Neuronal stem cell (in vitro differentiated cells): ENCODE measurements at regions not wholly inside any gene's neighbourhood (a gene's known extent, or its start where the extent isn't known, plus 50 kb on each side); places are given as distances from the start of the nearest gene placed in this dataset.

Source experiments
- DNase-seq: peaks from one replicate; pipeline ENCODE4 v3.0.0-alpha.2; 2013; ENCODE audit warnings: low spot score
- H2AFZ ChIP-seq: one replicate; pipeline ENCODE4 v1.6.1; 2013; ENCODE audit warnings: mild to moderate bottlenecking, low read length, inconsistent platforms
- H2AK5ac ChIP-seq: 2 replicates; pipeline ENCODE4 v1.6.1; 2013; ENCODE audit warnings: low read depth, mild to moderate bottlenecking, inconsistent platforms, low read length, moderate library complexity, mixed read lengths
- H2BK120ac ChIP-seq: 2 replicates; pipeline ENCODE4 v1.6.1; 2013; ENCODE audit warnings: low read depth, mild to moderate bottlenecking, inconsistent platforms, low read length, moderate library complexity, mixed read lengths
- H2BK12ac ChIP-seq: one replicate; pipeline ENCODE4 v1.6.1; 2013; ENCODE audit warnings: low read length, inconsistent platforms
- H2BK15ac ChIP-seq: 2 replicates; pipeline ENCODE4 v1.6.1; 2013; ENCODE audit warnings: mild to moderate bottlenecking, low read length, inconsistent platforms, mixed read lengths
- H2BK5ac ChIP-seq: one replicate; pipeline ENCODE4 v1.6.1; 2013; ENCODE audit warnings: inconsistent platforms, mild to moderate bottlenecking, low read length, moderate library complexity
- H3K14ac ChIP-seq: one replicate; pipeline ENCODE4 v1.6.1; 2013; ENCODE audit warnings: low read length, inconsistent platforms
- H3K18ac ChIP-seq: 2 replicates; pipeline ENCODE4 v1.6.1; 2013; ENCODE audit warnings: low read length, inconsistent platforms
- H3K23ac ChIP-seq: 2 replicates; pipeline ENCODE4 v1.6.1; 2013; ENCODE audit warnings: low read depth, mild to moderate bottlenecking, mixed read lengths, low read length, inconsistent platforms; ENCODE audit not compliant: poor library complexity
- H3K27ac ChIP-seq: replicated peaks from 3 replicates; pipeline ENCODE4 v1.5.1; 2013; ENCODE audit warnings: low read length, inconsistent platforms
- H3K27me3 ChIP-seq, 3 experiments: 2 replicates each; pipeline ENCODE4 v1.6.1; 2013; ENCODE audit warnings: low read length in 3 of 3, mild to moderate bottlenecking in 2 of 3, inconsistent platforms in 1 of 3, low read depth in 1 of 3, mixed read lengths in 1 of 3, moderate library complexity in 1 of 3; ENCODE audit not compliant: control insufficient read depth in 3 of 3, insufficient read depth in 3 of 3
- H3K36me3 ChIP-seq, 2 donors: replicated peaks in 1 of 2; 2 replicates each; pipeline ENCODE4 v1.6.1; 2013; ENCODE audit warnings: low read length in 2 of 2; ENCODE audit not compliant: control insufficient read depth in 2 of 2, insufficient read depth in 2 of 2
- H3K4ac ChIP-seq: 2 replicates; pipeline ENCODE4 v1.6.1; 2013; ENCODE audit warnings: inconsistent platforms, mild to moderate bottlenecking, low read length, moderate library complexity
- H3K4me1 ChIP-seq, 2 donors: 1 replicate in 1 of 2; 2 replicates in 1 of 2; pipeline ENCODE4 v1.6.1; 2013; ENCODE audit warnings: low read length in 2 of 2, low read depth in 1 of 2; ENCODE audit not compliant: control insufficient read depth in 2 of 2, insufficient read depth in 1 of 2
- H3K4me2 ChIP-seq: one replicate; pipeline ENCODE4 v1.6.1; 2013; ENCODE audit warnings: mild to moderate bottlenecking, low read length, inconsistent platforms; ENCODE audit not compliant: insufficient read depth, poor library complexity, severe bottlenecking
- H3K4me3 ChIP-seq, 2 donors: 2 replicates each; pipeline ENCODE4 v1.5.1; 2013; ENCODE audit warnings: low read length in 2 of 2, mild to moderate bottlenecking in 2 of 2, inconsistent platforms in 1 of 2, moderate library complexity in 1 of 2
- H3K79me1 ChIP-seq: one replicate; pipeline ENCODE4 v1.6.1; 2013; ENCODE audit warnings: low read depth, mild to moderate bottlenecking, inconsistent platforms, low read length, moderate library complexity
- H3K9ac ChIP-seq: one replicate; pipeline ENCODE4 v1.6.1; 2013; ENCODE audit warnings: mild to moderate bottlenecking, low read depth, low read length, inconsistent platforms; ENCODE audit not compliant: poor library complexity
- H3K9me3 ChIP-seq, 2 donors: replicated peaks in 1 of 2; 2 replicates each; pipeline versions ENCODE3 to v1.6.1; 2013; ENCODE audit warnings: low read length in 2 of 2, mild to moderate bottlenecking in 2 of 2, inconsistent platforms in 1 of 2, low read depth in 1 of 2, mixed read lengths in 1 of 2, moderate library complexity in 1 of 2; ENCODE audit not compliant: control insufficient read depth in 2 of 2, insufficient read depth in 1 of 2
- H4K8ac ChIP-seq: one replicate; pipeline ENCODE4 v1.6.1; 2013; ENCODE audit warnings: low read depth, mild to moderate bottlenecking, inconsistent platforms, low read length, moderate library complexity
- H4K91ac ChIP-seq: one replicate; pipeline ENCODE4 v1.6.1; 2013; ENCODE audit warnings: low read length, low read depth, mild to moderate bottlenecking, inconsistent platforms; ENCODE audit not compliant: poor library complexity
- WGBS, 2 donors: extraction: QIAGEN DNeasy Blood & Tissue Kit; methylation state at CpG; one replicate each; pipeline ENCODE4 v1.1.7; 2013; ENCODE audit warnings: missing lambda C conversion rate in 2 of 2, mixed read lengths in 1 of 2; ENCODE audit not compliant: insufficient read length in 2 of 2, insufficient replicate concordance in 1 of 2; ENCODE audit errors: extremely low coverage in 2 of 2; 5-methylcytosine and 5-hydroxymethylcytosine counted together

DNA sequence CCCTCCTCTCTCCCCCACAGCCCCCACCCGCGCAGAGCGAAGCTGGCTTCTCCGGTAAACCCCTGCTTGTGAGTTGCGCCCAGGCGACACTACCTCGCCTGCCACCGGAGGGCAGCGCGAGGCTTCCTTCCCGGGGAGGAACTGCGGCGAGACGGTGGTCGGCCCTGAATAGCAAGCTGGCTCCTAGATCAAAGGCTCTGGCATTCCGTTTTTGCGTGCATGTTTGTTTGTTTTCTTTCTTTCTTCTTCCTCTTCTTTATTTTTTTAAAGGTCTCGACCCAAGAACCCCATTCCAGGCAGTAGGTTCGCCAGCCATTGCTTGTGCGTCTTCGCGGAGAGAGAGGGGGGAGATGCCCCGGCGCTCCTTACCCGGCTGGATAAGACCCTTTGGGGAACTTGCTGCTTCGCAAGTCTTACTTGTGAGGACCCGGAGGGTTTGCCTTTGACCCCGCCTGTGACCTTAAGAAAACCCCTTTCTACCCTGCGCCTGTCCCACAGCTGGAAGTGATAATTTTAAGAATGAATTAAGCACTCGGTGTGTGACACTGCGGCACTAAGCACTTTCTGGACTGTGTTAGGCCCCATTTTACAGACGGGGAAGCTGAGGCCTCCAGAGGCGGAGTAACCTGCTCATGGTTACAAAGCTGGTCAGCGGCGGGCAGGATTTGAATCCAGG, 92.7 kb upstream of the SIRPA start:
- H2AK5ac ChIP-seq = no peak overlapping the region
- peaks cover 9 to 10% of the 10 kb centered on the region in 2 donors for H3K4me1 ChIP-seq
- no peak overlapping the region for H2BK5ac ChIP-seq
- H2AFZ ChIP-seq = peak overlapping the region; percentile 96
- H3K27ac ChIP-seq = no peak overlapping the region
- H3K14ac ChIP-seq = no peak overlapping the region
- peaks cover 0 to 34% (median 2%) of the 10 kb centered on the region in 3 experiments for H3K27me3 ChIP-seq
- peak overlapping the region; percentile 61 to 84 for H3K4me3 ChIP-seq
- no peaks in the 10 kb centered on the region for H3K36me3 ChIP-seq
- no peak overlapping the region for H3K4ac ChIP-seq
- H4K8ac ChIP-seq = no peak overlapping the region
- H2BK15ac ChIP-seq = no peak overlapping the region
- DNase-seq = peak; percentile 65
- H3K9ac ChIP-seq = no peak overlapping the region
- no peaks in the 10 kb centered on the region for H3K79me1 ChIP-seq
- H3K9me3 ChIP-seq = no peaks in the 10 kb centered on the region
- no peak overlapping the region for H3K18ac ChIP-seq
- no peak overlapping the region for H2BK120ac ChIP-seq
- no peak overlapping the region for H3K23ac ChIP-seq
- no peak overlapping the region for H2BK12ac ChIP-seq
- peak overlapping the region; percentile 82 for H3K4me2 ChIP-seq
- WGBS, 2 donors = no CpG with 5 or more reads among the region's 35 CpGs
- H4K91ac ChIP-seq = no peak overlapping the region

- H2BK120ac ChIP-seq = no peak overlapping the region
- H3K18ac ChIP-seq = no peak overlapping the region
- no peak overlapping the region for H3K14ac ChIP-seq
- H2BK15ac ChIP-seq = no peak overlapping the region
- no CpG with 5 or more reads among the region's 6 CpGs for WGBS, 2 donors
- H3K9ac ChIP-seq = no peak overlapping the region
- no peak overlapping the region for H2BK5ac ChIP-seq
- H3K79me1 ChIP-seq = no peaks in the 10 kb centered on the region
- peak overlapping the region; percentile 96 for H2AFZ ChIP-seq
- no peak overlapping the region for H4K8ac ChIP-seq
- no peak for DNase-seq
- H3K27ac ChIP-seq = no peak overlapping the region
- H3K4ac ChIP-seq = no peak overlapping the region
- peaks cover 9 to 10% of the 10 kb centered on the region in 2 donors for H3K4me1 ChIP-seq
- no peak overlapping the region for H2AK5ac ChIP-seq
- H3K4me3 ChIP-seq = no peak overlapping the region
- H3K27me3 ChIP-seq = peaks cover 0 to 28% (median 2%) of the 10 kb centered on the region in 3 experiments
- no peak overlapping the region for H4K91ac ChIP-seq
- no peak overlapping the region for H3K23ac ChIP-seq
- no peaks in the 10 kb centered on the region for H3K36me3 ChIP-seq
- H3K9me3 ChIP-seq = no peaks in the 10 kb centered on the region
- H3K4me2 ChIP-seq = peak overlapping the region; percentile 82
- H2BK12ac ChIP-seq = no peak overlapping the region
Measured at GRCh38 chr20:1801929-1802306, 93.3 kb upstream of the SIRPA start.

- no peak overlapping the region for H2AK5ac ChIP-seq
- no peak for DNase-seq
- no peak overlapping the region for H4K91ac ChIP-seq
- H3K36me3 ChIP-seq = no peaks in the 10 kb centered on the region
- no peak overlapping the region for H2BK5ac ChIP-seq
- no peak overlapping the region for H2BK15ac ChIP-seq
- whole genome bisulfite sequencing, 2 donors = no CpG with 5 or more reads among the region's 5 CpGs
- H3K27ac ChIP-seq = no peak overlapping the region
- H2AFZ ChIP-seq = no peak overlapping the region
- peaks cover 0 to 27% (median 2%) of the 10 kb centered on the region in 3 experiments for H3K27me3 ChIP-seq
- no peak overlapping the region for H3K9ac ChIP-seq
- no peak overlapping the region for H3K23ac ChIP-seq
- no peak overlapping the region for H3K4me2 ChIP-seq
- no peak overlapping the region for H2BK120ac ChIP-seq
- H4K8ac ChIP-seq = no peak overlapping the region
- no peak overlapping the region for H3K4me3 ChIP-seq
- H3K9me3 ChIP-seq = no peaks in the 10 kb centered on the region
- H2BK12ac ChIP-seq = no peak overlapping the region
- H3K4ac ChIP-seq = no peak overlapping the region
- H3K14ac ChIP-seq = no peak overlapping the region
- no peak overlapping the region for H3K18ac ChIP-seq
- H3K79me1 ChIP-seq = no peaks in the 10 kb centered on the region
- H3K4me1 ChIP-seq = peaks cover 9 to 10% of the 10 kb centered on the region in 2 donors
Measured at GRCh38 chr20:1801225-1801928, 93.8 kb upstream of the SIRPA start.

DNA sequence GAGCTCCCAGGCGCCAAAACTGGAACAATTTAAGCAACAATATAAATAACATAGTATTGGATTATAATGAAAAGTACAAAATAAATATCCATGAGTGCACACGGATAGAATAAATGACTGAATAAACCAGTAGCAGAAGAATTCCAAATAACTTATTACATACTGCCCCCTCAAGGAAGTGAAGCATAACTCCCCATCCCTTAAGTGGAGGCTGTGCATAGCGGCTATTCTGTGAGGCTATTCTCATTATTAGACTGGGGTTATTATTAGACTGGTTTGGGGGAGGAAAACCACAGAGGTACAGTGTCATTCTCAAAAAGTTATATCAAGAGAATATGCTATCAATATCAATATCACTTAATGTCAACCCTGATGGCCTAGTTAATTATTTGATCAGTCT, 94.4 kb upstream of the SIRPA start:
- WGBS, 2 donors = no CpG with 5 or more reads among the region's 3 CpGs
- no peaks in the 10 kb centered on the region for H3K79me1 ChIP-seq
- H2BK5ac ChIP-seq = no peak overlapping the region
- H3K4me1 ChIP-seq = peaks cover 9 to 10% of the 10 kb centered on the region in 2 donors
- no peak overlapping the region for H2BK12ac ChIP-seq
- no peak overlapping the region for H3K18ac ChIP-seq
- H3K23ac ChIP-seq = no peak overlapping the region
- no peak for DNase-seq
- no peak overlapping the region for H3K9ac ChIP-seq
- H2BK120ac ChIP-seq = no peak overlapping the region
- no peak overlapping the region for H3K27ac ChIP-seq
- H4K91ac ChIP-seq = no peak overlapping the region
- H2BK15ac ChIP-seq = no peak overlapping the region
- H3K9me3 ChIP-seq = no peaks in the 10 kb centered on the region
- no peaks in the 10 kb centered on the region for H3K36me3 ChIP-seq
- H3K27me3 ChIP-seq = peaks cover 0 to 29% (median 2%) of the 10 kb centered on the region in 3 experiments
- H3K4me3 ChIP-seq = no peak overlapping the region
- no peak overlapping the region for H2AK5ac ChIP-seq
- no peak overlapping the region for H4K8ac ChIP-seq
- no peak overlapping the region for H3K4ac ChIP-seq
- H3K14ac ChIP-seq = no peak overlapping the region
- no peak overlapping the region for H3K4me2 ChIP-seq
- H2AFZ ChIP-seq = no peak overlapping the region
